HepG2 (cell line): ENCODE measurements at regions not wholly inside any gene's neighbourhood (a gene's known extent, or its start where the extent isn't known, plus 50 kb on each side); places are given as distances from the start of the nearest gene placed in this dataset.

Source experiments
- ASH2L ChIP-seq: fragments of 300-600, 200-600 bp; sonication (generic); IDR thresholded peaks from 2 replicates; pipeline ENCODE4 v1.7.0; 2017; ENCODE audit warnings: low read depth, mild to moderate bottlenecking, moderate library complexity, mixed read lengths, low read length; ENCODE audit not compliant: insufficient read length
- EP300 ChIP-seq, 3 experiments: sonication (generic) in 1 of 3; formaldehyde crosslinking in 1 of 3; IDR thresholded peaks; 2 replicates each; pipeline versions ENCODE4 v1.5.1 to v1.6.1; 2011 to 2020; ENCODE audit warnings: low read depth in 2 of 3, low read length in 2 of 3, borderline replicate concordance in 1 of 3, improper control_type of control experiment in 1 of 3, mild to moderate bottlenecking in 1 of 3, missing genetic modification reagents in 1 of 3, moderate library complexity in 1 of 3
- FOXO1 ChIP-seq: sonication (generic); formaldehyde crosslinking; IDR thresholded peaks from 2 replicates; pipeline ENCODE4 v1.4.0; 2020; ENCODE audit warnings: missing genetic modification reagents
- GATAD1 ChIP-seq: IDR thresholded peaks from 2 replicates; pipeline ENCODE4 v1.6.1; 2016; ENCODE audit warnings: missing genetic modification reagents, missing compliant biosample characterization
- HNRNPL ChIP-seq: fragments of 200-400 bp; formaldehyde crosslinking; IDR thresholded peaks from 2 replicates; pipeline ENCODE4 v1.6.1; 2017; ENCODE audit warnings: mild to moderate bottlenecking, low read depth, low read length
- RCOR2 ChIP-seq: IDR thresholded peaks from 2 replicates; pipeline ENCODE4 v1.6.1; 2016; ENCODE audit warnings: missing biosample characterization, missing genetic modification reagents
- SP1 ChIP-seq, 2 experiments: fragments of 450-650 bp in 1 of 2; sonication (generic) in 1 of 2; formaldehyde crosslinking in 1 of 2; IDR thresholded peaks; 2 replicates each; pipeline versions ENCODE4 v1.4.0 to v1.6.1; 2016 to 2020; ENCODE audit warnings: missing genetic modification reagents in 1 of 2
- ZFP91 ChIP-seq: sonication (generic); formaldehyde crosslinking; IDR thresholded peaks from 2 replicates; pipeline ENCODE4 v1.9.0; 2022; ENCODE audit warnings: missing genetic modification reagents, mild to moderate bottlenecking, borderline replicate concordance
- ZNF558 ChIP-seq: sonication (generic); formaldehyde crosslinking; IDR thresholded peaks from 2 replicates; pipeline ENCODE4 v1.9.0; 2022; ENCODE audit warnings: mild to moderate bottlenecking, missing genetic modification reagents, borderline replicate concordance
- ZNF879 ChIP-seq: sonication (generic); formaldehyde crosslinking; IDR thresholded peaks from 2 replicates; pipeline ENCODE4 v1.8.1; 2023; ENCODE audit warnings: missing genetic modification reagents

DNA sequence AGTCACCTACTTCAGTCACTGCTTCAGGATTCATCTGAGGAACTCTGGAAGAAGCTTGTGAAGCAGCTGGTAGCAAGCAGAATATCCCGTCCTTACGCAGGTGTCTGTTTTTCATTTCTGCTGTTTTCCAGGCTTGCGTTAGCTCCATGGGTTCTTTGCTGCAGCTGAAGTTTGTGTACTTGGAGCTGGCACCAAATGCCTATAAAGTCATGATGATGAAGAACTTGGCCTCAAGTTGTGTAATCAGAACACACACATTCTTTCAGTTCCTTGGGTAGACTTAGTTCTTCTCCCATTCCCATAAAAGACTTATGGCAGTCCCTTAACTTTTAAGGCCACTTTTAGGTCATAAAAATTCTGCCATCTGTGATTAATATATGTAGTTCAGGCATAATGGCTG lies 116.7 kb downstream of the LRRC70 start:
- TF ChIP-seq ZNF879 (CRISPR knock-in tag) (no peak), ZFP91 (CRISPR knock-in tag) (no peak), EP300 (IDR thresholded peaks at IDR 0.05; ENCODE audit: low read depth in 2 of 2, low read length in 2 of 2) (no peak), EP300 (CRISPR knock-in tag; IDR thresholded peaks at IDR 0.05; ENCODE audit: borderline replicate concordance) (no peak), GATAD1 (CRISPR knock-in tag) (no peak), FOXO1 (CRISPR knock-in tag) (no peak), SP1 (IDR thresholded peaks at IDR 0.05) (no peak), SP1 (CRISPR knock-in tag; IDR thresholded peaks at IDR 0.05) (no peak), ASH2L (no peak), HNRNPL (no peak), ZNF558 (CRISPR knock-in tag) (no peak), RCOR2 (CRISPR knock-in tag) (no peak)
